ENCODE measurements at regions not wholly inside any gene's neighbourhood (a gene's known extent, or its start where the extent isn't known, plus 50 kb on each side); places are given as distances from the start of the nearest gene placed in this dataset.

- Histone ChIP-seq H3K9me2 (ENCODE audit: insufficient read depth) (no peaks in the 10 kb centered on the region), H3K4me2 (ENCODE audit: unreplicated experiment) (no peak overlapping the region), H3K79me2 (ENCODE audit: insufficient read depth) (no peaks in the 10 kb centered on the region), H2AFZ (no peak overlapping the region), H3K27ac (no peak overlapping the region), H3K9ac (no peak overlapping the region), H4K20me1 (ENCODE audit: insufficient read depth) (no peaks in the 10 kb centered on the region), H3F3A (ENCODE audit: insufficient read depth) (no peaks in the 10 kb centered on the region), H3K36me3 (ENCODE audit: low read depth) (no peaks in the 10 kb centered on the region), H3K9me3 (ENCODE audit: low read depth) (no peaks in the 10 kb centered on the region), H3K27me3 (replicated peaks; ENCODE audit: insufficient read depth) (no peaks in the 10 kb centered on the region), H3K4me3 (no peak overlapping the region), H3K4me1 (ENCODE audit: insufficient read depth) (no peaks in the 10 kb centered on the region)
- WGBS, 2 experiments (ENCODE audit: low coverage in 1 of 2, low lambda C conversion rate in 2 of 2, missing lambda C conversion rate in 2 of 2) = 40 to 70% methylated on average over 1 of the region's 1 CpG
- TF ChIP-seq EZH2phosphoT487 (IDR thresholded peaks at IDR 0.05; ENCODE audit: insufficient read depth, low read depth) (no peak), EZH2 (IDR thresholded peaks at IDR 0.05; ENCODE audit: insufficient read depth, poor library complexity, severe bottlenecking) (no peak)
- in situ Hi-C loops (cut with MboI) = no loop called here
- DNase-seq = peak; percentile 0
Observed at GRCh38 chr4:90069151-90069550, 58.0 kb upstream of the CCSER1 start.

- no peak overlapping the region for H3K9ac ChIP-seq
- WGBS, 2 experiments (ENCODE audit: low coverage in 1 of 2, low lambda C conversion rate in 2 of 2, missing lambda C conversion rate in 2 of 2) = 16 to 17% methylated on average over 11 of the region's 11 CpGs
- no peak overlapping the region for H3K4me3 ChIP-seq
- H3K36me3 ChIP-seq (ENCODE audit: low read depth) = no peaks in the 10 kb centered on the region
- no peak for DNase-seq
- no peaks in the 10 kb centered on the region for H3K9me2 ChIP-seq (ENCODE audit: insufficient read depth)
- no peak overlapping the region for H2AFZ ChIP-seq
- H3K4me2 ChIP-seq (ENCODE audit: unreplicated experiment) = no peak overlapping the region
- in situ Hi-C loops (cut with MboI) = no loop called here
- H3K79me2 ChIP-seq (ENCODE audit: insufficient read depth) = no peaks in the 10 kb centered on the region
- H3K27me3 ChIP-seq (replicated peaks; ENCODE audit: insufficient read depth) = no peaks in the 10 kb centered on the region
- no peaks in the 10 kb centered on the region for H4K20me1 ChIP-seq (ENCODE audit: insufficient read depth)
- TF ChIP-seq EZH2 (IDR thresholded peaks at IDR 0.05; ENCODE audit: insufficient read depth, poor library complexity, severe bottlenecking) (no peak), EZH2phosphoT487 (IDR thresholded peaks at IDR 0.05; ENCODE audit: insufficient read depth, low read depth) (no peak)
- H3K9me3 ChIP-seq (ENCODE audit: low read depth) = no peaks in the 10 kb centered on the region
- no peaks in the 10 kb centered on the region for H3F3A ChIP-seq (ENCODE audit: insufficient read depth)
- no peak overlapping the region for H3K27ac ChIP-seq
- no peaks in the 10 kb centered on the region for H3K4me1 ChIP-seq (ENCODE audit: insufficient read depth)
Observed at GRCh38 chr4:90071289-90072235, 55.6 kb upstream of the CCSER1 start.

DNA sequence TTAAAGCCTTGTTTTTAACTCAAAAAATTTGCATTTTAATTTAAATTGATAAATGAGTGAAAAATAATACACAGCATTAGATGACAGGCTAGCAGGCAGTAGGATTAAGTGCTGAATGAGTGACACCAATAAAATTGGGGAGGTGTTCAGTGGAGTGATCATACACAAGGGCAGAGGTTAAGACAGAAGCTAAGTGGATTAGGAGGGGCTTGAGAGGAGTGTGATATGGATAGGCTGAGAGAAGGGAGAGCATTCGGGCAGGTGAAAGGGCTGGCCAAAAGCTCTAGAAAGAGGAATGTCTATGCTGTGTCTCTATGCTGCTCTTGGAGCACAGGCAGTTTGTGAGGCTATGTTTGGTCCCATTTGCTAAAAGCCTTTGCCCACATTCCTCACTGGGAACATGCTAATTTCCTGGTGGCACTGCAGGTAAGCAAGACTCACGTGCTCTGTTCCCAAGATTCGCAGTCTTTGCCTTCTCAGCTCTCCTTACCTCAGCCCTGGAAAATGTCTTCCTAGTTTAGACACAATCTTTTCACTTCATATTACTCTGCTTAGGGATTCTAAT lies 52.8 kb upstream of the CCSER1 start:
- no peaks in the 10 kb centered on the region for H3K36me3 ChIP-seq (ENCODE audit: low read depth)
- H3F3A ChIP-seq (ENCODE audit: insufficient read depth) = no peaks in the 10 kb centered on the region
- no peaks in the 10 kb centered on the region for H3K9me2 ChIP-seq (ENCODE audit: insufficient read depth)
- 17 to 18% methylated on average over 3 of the region's 3 CpGs for WGBS, 2 experiments (ENCODE audit: low coverage in 1 of 2, low lambda C conversion rate in 2 of 2, missing lambda C conversion rate in 2 of 2)
- no peak for DNase-seq
- no peaks in the 10 kb centered on the region for H4K20me1 ChIP-seq (ENCODE audit: insufficient read depth)
- H3K27ac ChIP-seq = no peak overlapping the region
- H3K4me3 ChIP-seq = no peak overlapping the region
- H3K79me2 ChIP-seq (ENCODE audit: insufficient read depth) = no peaks in the 10 kb centered on the region
- in situ Hi-C loops (cut with MboI) = no loop called here
- TF ChIP-seq EZH2phosphoT487 (IDR thresholded peaks at IDR 0.05; ENCODE audit: insufficient read depth, low read depth) (no peak), EZH2 (IDR thresholded peaks at IDR 0.05; ENCODE audit: insufficient read depth, poor library complexity, severe bottlenecking) (no peak)
- H3K9me3 ChIP-seq (ENCODE audit: low read depth) = no peaks in the 10 kb centered on the region
- no peak overlapping the region for H2AFZ ChIP-seq
- H3K27me3 ChIP-seq (replicated peaks; ENCODE audit: insufficient read depth) = no peaks in the 10 kb centered on the region
- no peak overlapping the region for H3K4me2 ChIP-seq (ENCODE audit: unreplicated experiment)
- no peak overlapping the region for H3K9ac ChIP-seq
- H3K4me1 ChIP-seq (ENCODE audit: insufficient read depth) = no peaks in the 10 kb centered on the region

All from GM23248 (cell line).